OCI-LY7 (cell line): ENCODE measurements at regions not wholly inside any gene's neighbourhood (a gene's known extent, or its start where the extent isn't known, plus 50 kb on each side); places are given as distances from the start of the nearest gene placed in this dataset.

Experiments used
- CTCF ChIP-seq: fragments of 200-600 bp; sonication (generic); conservative IDR thresholded peaks from 2 replicates; pipeline ENCODE4 v1.5.1; 2014; ENCODE audit warnings: mild to moderate bottlenecking, antibody characterized with exemption, low read length, moderate library complexity, mixed read lengths
- EZH2phosphoT487 ChIP-seq: fragments of 200-600 bp; sonication (generic); IDR thresholded peaks from 2 replicates; pipeline ENCODE4 v1.6.1; 2018; ENCODE audit warnings: low read depth, borderline replicate concordance, mild to moderate bottlenecking, mixed run types, antibody characterized with exemption, low read length, moderate library complexity, mixed read lengths

- TF ChIP-seq CTCF = no peak
- no peak for TF ChIP-seq EZH2phosphoT487
Observed at GRCh38 chr10:129372172-129372571, 94.9 kb upstream of the MGMT start.
